Neural progenitor cell (in vitro differentiated cells): ENCODE measurements at regions not wholly inside any gene's neighbourhood (a gene's known extent, or its start where the extent isn't known, plus 50 kb on each side); places are given as distances from the start of the nearest gene placed in this dataset.

Source experiments
- CTCF ChIP-seq: fragments of 200-600 bp; sonication (generic); IDR thresholded peaks from 2 replicates; pipeline ENCODE4 v1.5.1; 2017; ENCODE audit warnings: antibody characterized with exemption, mild to moderate bottlenecking
- EZH2 ChIP-seq: fragments of 200-600 bp; sonication (generic); IDR thresholded peaks from 2 replicates; pipeline ENCODE4 v1.6.1; 2017; ENCODE audit warnings: antibody characterized with exemption, mild to moderate bottlenecking, moderate library complexity
- EZH2phosphoT487 ChIP-seq: fragments of 200-600 bp; sonication (generic); IDR thresholded peaks from 2 replicates; pipeline ENCODE4 v1.6.1; 2017; ENCODE audit warnings: antibody characterized with exemption

- TF ChIP-seq CTCF (no peak), EZH2 (no peak), EZH2phosphoT487 (no peak)
Observed at GRCh38 chr2:209147981-209148380, 275.9 kb upstream of the MAP2 start.
